CD8-positive, alpha-beta memory T cell (primary cell): ENCODE measurements at regions not wholly inside any gene's neighbourhood (a gene's known extent, or its start where the extent isn't known, plus 50 kb on each side); places are given as distances from the start of the nearest gene placed in this dataset.
"Not testable (repeated sequence)": the region's sequence is repeated elsewhere in the genome, so short reads cannot be mapped to it uniquely, and the experiment has no call there.

Experiments
- CTCF ChIA-PET: fragments of 350-600 bp; sonication (Branson Sonifier 250); formaldehyde crosslinking; loops from one replicate; lab custom pipeline; 2021; ENCODE audit warnings: antibody characterized with exemption; lab: Charles Lee
- POLR2A ChIA-PET: fragments of 350-600 bp; sonication (Branson Sonifier 250); formaldehyde crosslinking; loops from one replicate; lab custom pipeline; 2021; ENCODE audit warnings: antibody characterized with exemption; lab: Charles Lee
- DNase-seq, 5 donors: peaks; one replicate each; pipeline versions ENCODE4 v3.0.0 to v3.0.0-alpha.2; 2020 to 2022; ENCODE audit warnings: mixed read lengths in 1 of 5
- H3K27ac ChIP-seq: one replicate; pipeline ENCODE4 v1.7.0; 2013; ENCODE audit warnings: low read depth, mild to moderate bottlenecking, low read length, moderate library complexity
- H3K27me3 ChIP-seq: 2 replicates; pipeline ENCODE4 v1.7.0; 2013; ENCODE audit warnings: low read length, mild to moderate bottlenecking; ENCODE audit not compliant: insufficient read depth, poor library complexity, severe bottlenecking
- H3K36me3 ChIP-seq: 2 replicates; pipeline ENCODE4 v1.7.0; 2013; ENCODE audit warnings: mild to moderate bottlenecking, low read length, moderate library complexity; ENCODE audit not compliant: insufficient read depth
- H3K4me1 ChIP-seq: 2 replicates; pipeline ENCODE4 v1.7.0; 2013; ENCODE audit warnings: mild to moderate bottlenecking, low read length, moderate library complexity; ENCODE audit not compliant: insufficient read depth
- H3K4me3 ChIP-seq: 2 replicates; pipeline ENCODE4 v1.7.0; 2013; ENCODE audit warnings: mild to moderate bottlenecking, low read length
- H3K9me3 ChIP-seq: 2 replicates; pipeline ENCODE4 v1.7.0; 2013; ENCODE audit warnings: mild to moderate bottlenecking, low read length
- H3K27ac Mint-ChIP-seq, 8 donors: one replicate each; pipeline ENCODE4 v1.8.0; 2020 to 2021; ENCODE audit warnings: mixed read lengths in 8 of 8, mild to moderate bottlenecking in 6 of 8, inconsistent platforms in 3 of 8, moderate library complexity in 3 of 8
- H3K27me3 Mint-ChIP-seq, 2 donors: one replicate each; pipeline ENCODE4 v1.8.0; 2020 to 2021; ENCODE audit warnings: mixed read lengths in 2 of 2, mild to moderate bottlenecking in 1 of 2, moderate library complexity in 1 of 2
- H3K36me3 Mint-ChIP-seq, 3 donors: one replicate each; pipeline ENCODE4 v1.8.0; 2020 to 2021; ENCODE audit warnings: mixed read lengths in 3 of 3, inconsistent platforms in 1 of 3, mild to moderate bottlenecking in 1 of 3
- H3K4me1 Mint-ChIP-seq, 3 donors: one replicate each; pipeline ENCODE4 v1.8.0; 2020 to 2021; ENCODE audit warnings: mixed read lengths in 3 of 3, inconsistent platforms in 1 of 3, mild to moderate bottlenecking in 1 of 3
- H3K4me3 Mint-ChIP-seq, 7 donors: one replicate each; pipeline ENCODE4 v1.8.0; 2020 to 2021; ENCODE audit warnings: mixed read lengths in 7 of 7, mild to moderate bottlenecking in 6 of 7, moderate library complexity in 4 of 7, inconsistent platforms in 2 of 7
- H3K9me3 Mint-ChIP-seq, 5 donors: one replicate each; pipeline ENCODE4 v1.8.0; 2020 to 2022; ENCODE audit warnings: mixed read lengths in 5 of 5, mild to moderate bottlenecking in 3 of 5, moderate library complexity in 2 of 5, inconsistent platforms in 1 of 5

GRCh38 chr16:29089679-29090078, 104.8 kb downstream of the LAT start:
- H3K4me1 Mint-ChIP-seq, CTCF ChIA-PET, H3K9me3 Mint-ChIP-seq, POLR2A ChIA-PET, H3K27ac Mint-ChIP-seq, H3K4me1 ChIP-seq, H3K27me3 ChIP-seq, H3K36me3 ChIP-seq, H3K4me3 Mint-ChIP-seq, H3K27me3 Mint-ChIP-seq, DNase-seq, H3K4me3 ChIP-seq, H3K9me3 ChIP-seq, H3K27ac ChIP-seq: not testable (repeated sequence)
- peaks cover 0 to 36% (median 10%) of the 10 kb centered on the region in 3 donors for H3K36me3 Mint-ChIP-seq

GRCh38 chr16:29087673-29088072, 102.8 kb downstream of the LAT start:
- POLR2A ChIA-PET, H3K27me3 ChIP-seq, H3K4me3 Mint-ChIP-seq, H3K36me3 ChIP-seq, H3K27me3 Mint-ChIP-seq, H3K4me1 ChIP-seq, H3K9me3 ChIP-seq, H3K4me1 Mint-ChIP-seq, CTCF ChIA-PET, H3K4me3 ChIP-seq, H3K9me3 Mint-ChIP-seq, H3K27ac ChIP-seq, DNase-seq: not testable (repeated sequence)
- Mint-ChIP-seq H3K27ac (peak overlapping the region in 1 of 8 donors; percentile 36), H3K36me3 (peaks cover 0 to 32% (median 10%) of the 10 kb centered on the region in 3 donors)

- POLR2A ChIA-PET, H3K36me3 ChIP-seq, H3K4me3 ChIP-seq, H3K4me1 ChIP-seq, H3K9me3 Mint-ChIP-seq, H3K27me3 Mint-ChIP-seq, H3K27ac ChIP-seq, CTCF ChIA-PET, H3K27me3 ChIP-seq, H3K9me3 ChIP-seq: not testable (repeated sequence)
- Mint-ChIP-seq H3K36me3 (peaks cover 0 to 15% (median 4%) of the 10 kb centered on the region in 3 donors), H3K4me3 (peak overlapping the region; percentile 77 to 87 (median 83)), H3K4me1 (peaks cover 5 to 22% (median 8%) of the 10 kb centered on the region in 3 donors), H3K27ac (peak overlapping the region in 6 of 8 donors; percentile 47 to 83 (median 70))
- DNase-seq: peak; percentile 19 to 62 (median 24)
These were observed 97.2 kb downstream of the LAT start for GRCh38 chr16:29081829-29082639.

DNA sequence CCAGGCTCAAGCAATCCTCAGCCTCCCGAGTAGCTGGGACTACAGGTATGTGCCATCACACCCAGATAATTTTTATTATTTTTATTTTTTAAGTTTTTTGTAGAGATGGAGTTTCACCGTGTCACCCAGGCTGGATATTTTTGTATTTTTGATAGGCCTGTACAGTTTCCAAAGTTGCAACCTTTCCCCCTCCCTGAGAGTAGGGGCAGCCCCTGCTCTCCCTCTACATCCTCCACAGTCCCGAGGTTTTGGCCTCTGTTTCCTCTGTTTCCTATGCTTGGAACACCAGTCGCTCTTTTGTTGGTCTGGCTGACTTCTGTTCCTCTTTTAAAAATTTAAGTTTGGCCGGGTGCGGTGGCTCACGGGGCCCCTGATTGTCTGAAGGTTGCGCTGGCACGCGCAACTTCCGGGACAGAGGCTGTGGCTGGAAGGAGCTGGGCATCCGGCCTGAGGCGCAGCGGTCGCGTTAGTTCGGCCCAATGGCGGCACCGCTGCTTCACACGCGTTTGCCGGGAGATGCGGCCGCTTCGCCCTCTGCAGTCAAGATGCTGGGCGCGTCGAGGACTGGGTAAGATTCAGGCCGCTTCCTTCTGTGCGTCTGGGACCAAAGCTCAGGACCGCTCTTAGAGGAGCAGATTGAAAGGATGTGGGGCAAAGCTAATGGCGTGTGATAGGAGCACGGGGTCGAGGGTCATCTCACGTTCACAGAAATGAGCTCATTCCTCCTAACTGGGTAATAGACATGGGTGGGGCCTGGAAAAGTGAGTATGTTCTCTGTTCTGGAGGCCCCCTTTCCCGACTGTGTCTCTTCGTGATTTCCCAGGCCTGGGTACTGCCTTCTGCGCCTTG, 89.9 kb downstream of the LAT start:
- Mint-ChIP-seq H3K4me1 (peaks cover 20 to 38% (median 23%) of the 10 kb centered on the region in 3 donors), H3K4me3 (peak overlapping the region; percentile 91 to 99 (median 93)), H3K27ac (peak overlapping the region; percentile 96 to 100 (median 98))
- POLR2A ChIA-PET, H3K9me3 ChIP-seq, H3K36me3 ChIP-seq, H3K27me3 Mint-ChIP-seq, H3K27me3 ChIP-seq, H3K9me3 Mint-ChIP-seq, H3K36me3 Mint-ChIP-seq, H3K4me1 ChIP-seq: not testable (repeated sequence)
- peak overlapping the region; percentile 24 for H3K27ac ChIP-seq
- DNase-seq: peak; percentile 6 to 58 (median 30)
- CTCF ChIA-PET: interaction anchor here (0.9 to 1.7 kb wide), 3 partner anchors 87 to 101 kb away, joined by 4 to 5 read pairs (median 4); partner anchors contain the start of gene SPNS1
- H3K4me3 ChIP-seq: peak overlapping the region; percentile 12

DNA sequence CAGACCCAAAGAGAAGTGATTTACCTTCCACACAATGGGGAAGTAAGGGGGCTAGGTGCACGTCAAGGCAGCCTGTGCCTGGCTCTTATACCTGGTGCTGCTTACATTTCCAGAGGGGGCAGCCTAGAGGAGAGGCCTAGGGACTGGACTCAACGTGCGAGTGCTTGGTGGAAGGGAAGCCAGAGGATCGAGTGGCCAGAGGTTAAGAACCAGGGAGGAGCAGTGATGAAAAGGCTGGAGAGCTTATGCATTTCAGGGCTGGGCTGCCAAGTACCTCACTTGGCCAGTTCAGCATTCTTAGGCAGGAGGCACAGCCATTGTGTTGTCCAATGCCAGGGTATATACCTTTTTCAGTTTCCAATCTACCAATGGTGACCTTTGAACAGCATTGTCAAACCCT, 77.4 kb downstream of the LAT start:
- H3K4me3 Mint-ChIP-seq, H3K27me3 Mint-ChIP-seq, H3K36me3 ChIP-seq, H3K4me1 Mint-ChIP-seq, DNase-seq, H3K4me3 ChIP-seq, H3K9me3 Mint-ChIP-seq, CTCF ChIA-PET, H3K9me3 ChIP-seq, POLR2A ChIA-PET, H3K27me3 ChIP-seq, H3K27ac ChIP-seq, H3K4me1 ChIP-seq, H3K36me3 Mint-ChIP-seq, H3K27ac Mint-ChIP-seq: not testable (repeated sequence)

DNA sequence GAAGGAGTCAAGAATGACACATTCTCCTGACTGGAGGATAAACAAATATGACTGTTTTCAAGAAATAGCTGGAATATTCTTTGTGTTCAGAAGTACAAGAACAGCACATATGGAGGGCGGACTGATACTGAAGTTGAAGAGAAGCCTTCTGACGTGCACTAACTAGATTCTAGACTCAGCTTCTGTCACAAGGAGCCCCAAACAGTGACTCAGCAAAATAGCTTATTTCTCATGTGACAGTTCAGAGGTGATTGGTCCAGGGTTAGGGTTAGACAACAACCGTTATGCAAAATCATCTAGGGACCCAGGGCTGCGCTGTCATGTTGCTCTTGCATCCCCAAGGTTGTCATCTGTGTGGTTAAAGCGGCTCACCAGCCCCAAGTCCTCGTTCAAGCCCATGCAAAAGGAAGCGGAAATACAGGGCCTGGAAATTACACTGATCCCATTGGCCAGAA, 76.6 kb downstream of the LAT start:
- H3K27me3 ChIP-seq, H3K4me1 Mint-ChIP-seq, H3K4me1 ChIP-seq, H3K27me3 Mint-ChIP-seq, H3K9me3 Mint-ChIP-seq, H3K27ac ChIP-seq, CTCF ChIA-PET, H3K27ac Mint-ChIP-seq, H3K9me3 ChIP-seq, POLR2A ChIA-PET, H3K36me3 Mint-ChIP-seq, H3K4me3 ChIP-seq, H3K36me3 ChIP-seq, H3K4me3 Mint-ChIP-seq, DNase-seq: not testable (repeated sequence)

- H3K9me3 ChIP-seq, H3K4me1 ChIP-seq, H3K4me1 Mint-ChIP-seq, H3K36me3 ChIP-seq, H3K27me3 Mint-ChIP-seq, CTCF ChIA-PET, H3K9me3 Mint-ChIP-seq, H3K27me3 ChIP-seq, H3K4me3 Mint-ChIP-seq, POLR2A ChIA-PET, H3K4me3 ChIP-seq, H3K27ac ChIP-seq, H3K27ac Mint-ChIP-seq, H3K36me3 Mint-ChIP-seq: not testable (repeated sequence)
- DNase-seq: peak in 1 of 5 donors; percentile 37
These were observed 75.4 kb downstream of the LAT start for GRCh38 chr16:29060022-29060810.

GRCh38 chr16:29059575-29059974, 74.7 kb downstream of the LAT start:
- H3K4me1 Mint-ChIP-seq, H3K4me3 ChIP-seq, H3K9me3 Mint-ChIP-seq, H3K4me3 Mint-ChIP-seq, H3K27ac Mint-ChIP-seq, H3K36me3 Mint-ChIP-seq, H3K36me3 ChIP-seq, DNase-seq, H3K9me3 ChIP-seq, H3K4me1 ChIP-seq, H3K27me3 ChIP-seq, CTCF ChIA-PET, H3K27me3 Mint-ChIP-seq, POLR2A ChIA-PET, H3K27ac ChIP-seq: not testable (repeated sequence)
